ENCODE measurements at regions not wholly inside any gene's neighbourhood (a gene's known extent, or its start where the extent isn't known, plus 50 kb on each side); places are given as distances from the start of the nearest gene placed in this dataset.
"Not testable (repeated sequence)": the region's sequence is repeated elsewhere in the genome, so short reads cannot be mapped to it uniquely, and the experiment has no call there.

DNA sequence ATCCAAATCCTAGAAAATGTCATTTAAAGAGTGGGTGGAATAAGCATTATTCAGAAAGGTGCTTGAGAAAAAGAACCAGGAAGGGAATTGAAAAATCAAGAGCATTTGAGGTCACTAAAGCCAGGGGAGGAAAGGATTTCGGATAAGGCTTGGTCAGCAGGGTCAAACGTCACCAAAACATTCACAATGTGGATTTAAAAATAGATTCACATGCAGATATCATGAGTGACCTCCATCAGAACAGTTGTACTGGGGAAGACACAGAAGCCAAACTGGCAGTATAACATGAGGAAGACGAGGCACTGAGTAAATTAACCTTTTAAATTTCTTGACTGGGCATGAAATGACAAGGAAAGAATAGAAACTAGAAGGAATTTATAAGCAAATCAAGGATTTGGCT is 175.1 kb upstream of the CCDC196 start:
- no peak for DNase-seq

DNA sequence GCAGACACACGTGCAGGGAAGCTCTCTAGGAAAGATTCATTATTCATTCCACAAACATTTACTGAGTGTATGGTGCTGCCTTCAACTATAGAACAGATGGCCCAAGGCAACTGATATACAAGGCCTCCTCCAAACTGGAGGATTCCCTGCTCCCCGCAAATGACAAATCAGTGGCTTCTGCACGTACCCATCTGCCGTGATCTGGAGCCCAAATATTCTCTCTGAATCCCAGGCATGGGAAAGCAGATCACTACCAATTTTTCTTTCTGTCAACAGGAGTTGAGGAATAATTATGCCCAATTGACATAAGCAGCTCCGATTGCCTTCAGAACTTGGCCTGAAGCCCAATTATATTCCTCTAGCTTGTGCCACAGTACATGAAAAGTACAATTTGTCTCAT is 174.2 kb upstream of the CCDC196 start:
- DNase-seq, result no peak

DNA sequence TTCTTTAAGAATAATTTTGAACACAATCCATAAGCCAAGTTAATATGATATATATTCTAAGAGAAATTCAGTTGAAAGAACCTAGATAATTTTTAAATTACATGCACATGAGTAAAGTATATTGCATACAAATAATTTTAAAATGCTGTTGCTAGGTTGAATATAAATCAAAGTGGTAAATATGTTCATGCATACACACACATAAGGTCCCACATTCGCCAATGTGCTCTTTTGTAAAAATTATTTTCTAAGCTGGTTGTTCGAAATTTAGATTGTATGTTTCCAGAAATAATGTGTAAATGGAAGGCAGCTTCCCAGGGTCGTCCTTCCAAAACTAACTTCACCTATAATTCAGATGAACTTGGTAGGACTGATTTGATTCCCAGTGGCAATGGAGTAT is 173.7 kb upstream of the CCDC196 start:
- DNase-seq, result no peak

DNA sequence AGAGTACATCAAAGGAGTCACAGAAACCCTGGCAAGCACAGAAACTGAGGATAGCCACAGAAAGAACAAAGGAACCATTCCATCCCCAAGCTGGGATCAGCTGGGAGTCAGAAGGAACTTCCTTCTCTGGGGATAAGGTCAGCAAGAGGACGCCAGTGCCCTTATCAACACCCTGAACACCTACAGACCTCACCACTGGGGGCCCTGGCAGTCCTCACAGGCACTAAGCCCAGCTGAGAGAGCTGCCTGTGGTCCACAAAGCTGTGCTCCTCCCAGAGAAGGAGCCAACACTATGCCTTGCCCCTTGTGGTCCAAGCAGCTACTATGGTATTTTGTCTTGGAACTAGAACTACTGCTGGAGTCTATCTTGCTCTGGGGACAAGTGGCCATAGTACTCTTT is 171.1 kb upstream of the CCDC196 start:
- no peak for DNase-seq

DNA sequence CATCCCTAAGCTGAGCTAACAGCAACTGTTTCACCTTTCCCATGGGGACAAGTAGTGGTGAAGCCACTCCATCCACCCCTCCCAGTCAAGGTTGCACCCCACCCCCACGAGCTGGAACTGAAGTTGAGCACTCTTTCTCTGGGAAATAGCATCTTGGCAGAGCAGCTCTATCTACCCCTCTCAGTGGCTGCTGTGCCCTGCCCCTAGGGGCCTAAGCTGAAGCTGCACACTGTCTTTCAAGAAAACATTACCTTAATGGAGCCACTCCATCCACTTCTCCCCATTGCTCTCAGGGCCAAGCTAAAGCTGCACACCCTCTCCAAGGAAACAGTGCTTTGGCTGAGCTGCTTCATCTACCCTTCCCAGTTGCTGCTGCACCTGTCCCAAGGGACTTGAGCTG is 170.6 kb upstream of the CCDC196 start:
- DNase-seq, result no peak

DNA sequence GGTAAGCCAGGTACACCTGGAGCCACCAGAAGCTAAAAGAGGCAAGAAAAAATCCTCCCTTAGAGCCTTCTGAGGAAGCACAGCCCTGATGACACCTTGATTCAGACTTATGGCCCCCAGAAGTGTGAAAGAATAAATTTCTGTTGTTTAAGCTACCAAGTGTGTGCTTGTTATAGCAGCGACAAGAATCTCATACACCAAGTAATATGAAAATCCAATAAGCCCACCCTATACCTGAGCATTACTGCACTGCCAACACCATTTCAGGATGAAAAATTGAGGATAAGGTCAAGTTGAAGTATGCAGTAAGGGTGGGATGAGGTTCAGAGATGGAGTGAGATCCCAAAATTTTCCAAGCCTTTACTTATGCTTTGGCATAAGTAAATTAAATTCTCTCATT is 163.6 kb upstream of the CCDC196 start:
- DNase-seq, result no peak

DNA sequence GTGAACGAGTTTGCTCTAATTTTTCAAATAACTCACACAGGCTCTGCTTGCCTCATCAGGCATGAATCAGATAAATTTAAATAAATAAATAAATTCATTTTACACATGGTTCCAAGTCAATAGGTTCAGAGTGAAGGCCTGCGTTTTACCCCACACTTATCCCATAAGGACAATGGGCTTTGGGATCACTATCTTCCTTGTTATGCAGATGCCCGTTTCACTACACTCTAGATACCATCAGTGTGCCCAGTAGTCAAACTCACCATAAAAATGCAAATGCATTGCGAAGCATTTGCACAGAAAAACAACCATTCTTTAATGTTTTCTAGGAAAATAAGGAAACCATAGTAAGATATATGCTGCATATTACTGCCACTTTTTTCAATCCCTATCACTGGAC is 155.9 kb upstream of the CCDC196 start:
- DNase-seq, result no peak

DNA sequence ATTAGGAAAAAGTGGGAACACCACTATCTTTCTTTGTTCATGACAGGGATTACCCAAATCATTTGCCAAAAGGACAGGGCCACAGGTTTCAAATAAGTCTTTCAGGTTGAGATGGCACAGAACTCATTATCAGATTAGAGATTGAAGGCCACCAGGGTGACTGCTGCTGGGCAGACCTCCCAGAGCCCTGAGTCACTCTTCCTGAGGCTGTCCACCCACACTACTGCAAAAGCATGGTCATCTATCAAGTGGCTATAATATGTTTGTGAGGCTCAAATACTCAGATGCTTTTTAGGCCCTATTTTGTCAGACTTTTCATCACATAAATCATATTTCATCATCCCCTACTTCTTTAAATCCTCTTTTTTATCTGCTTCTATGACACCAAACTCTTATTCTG is 155.3 kb upstream of the CCDC196 start:
- no peak for DNase-seq

DNA sequence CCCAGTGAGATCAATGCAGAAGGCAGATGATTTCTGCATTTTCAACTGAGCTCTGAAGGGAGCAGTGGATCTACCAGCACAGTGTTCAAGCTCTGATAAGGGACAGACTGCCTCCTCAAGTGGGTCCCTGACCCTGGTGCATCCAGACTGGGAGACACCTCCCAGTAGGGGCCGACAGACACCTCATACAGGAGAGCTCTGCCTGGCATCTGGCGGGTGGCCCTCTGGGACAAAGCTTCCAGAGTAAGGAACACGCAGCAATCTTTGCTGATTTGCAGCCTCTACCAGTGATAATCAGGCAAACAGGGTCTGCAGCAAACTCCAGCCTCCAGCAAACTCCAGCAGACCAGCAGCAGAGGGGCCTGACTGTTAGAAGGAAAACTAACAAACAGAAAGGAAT is 152.9 kb upstream of the CCDC196 start:
- DNase-seq, result not testable (repeated sequence)

DNA sequence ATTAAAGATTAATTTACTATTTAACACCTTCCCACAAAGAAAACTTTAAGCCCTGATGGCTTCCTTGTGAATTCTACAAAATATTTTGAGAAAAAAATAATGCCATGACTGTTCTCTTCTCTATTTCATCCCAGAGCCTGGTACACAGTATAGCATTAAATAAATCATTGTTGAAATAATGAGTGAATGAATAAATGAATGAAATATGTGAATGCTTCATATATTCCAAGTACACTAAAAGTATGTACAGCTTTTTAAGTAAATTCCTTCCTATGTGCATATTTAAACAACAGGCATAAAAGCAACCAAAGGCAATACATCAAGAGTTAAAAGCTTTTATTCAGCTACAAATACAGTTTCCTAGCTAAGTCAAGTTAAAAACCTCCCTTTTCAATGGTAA is 144.9 kb upstream of the CCDC196 start:
- DNase-seq, result no peak

DNA sequence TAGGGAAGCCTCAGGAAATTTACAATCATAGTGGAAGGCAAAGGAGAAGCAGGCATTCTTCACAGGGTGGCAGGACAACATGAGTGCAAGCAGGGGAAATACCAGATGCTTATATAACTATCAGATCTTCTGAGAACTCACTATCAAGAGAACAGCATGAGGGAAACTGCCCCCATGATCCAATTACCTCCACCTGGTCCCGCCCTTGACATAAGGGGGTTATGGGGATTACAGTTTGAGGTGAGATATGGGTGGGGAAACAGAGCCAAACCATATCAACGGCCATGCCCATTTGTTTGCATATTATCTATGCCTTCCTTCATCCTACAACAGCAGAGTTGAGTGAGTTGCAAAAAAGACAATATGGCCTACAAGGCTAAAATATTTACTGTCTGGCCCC is 140.2 kb upstream of the CCDC196 start:
- no peak for DNase-seq

DNA sequence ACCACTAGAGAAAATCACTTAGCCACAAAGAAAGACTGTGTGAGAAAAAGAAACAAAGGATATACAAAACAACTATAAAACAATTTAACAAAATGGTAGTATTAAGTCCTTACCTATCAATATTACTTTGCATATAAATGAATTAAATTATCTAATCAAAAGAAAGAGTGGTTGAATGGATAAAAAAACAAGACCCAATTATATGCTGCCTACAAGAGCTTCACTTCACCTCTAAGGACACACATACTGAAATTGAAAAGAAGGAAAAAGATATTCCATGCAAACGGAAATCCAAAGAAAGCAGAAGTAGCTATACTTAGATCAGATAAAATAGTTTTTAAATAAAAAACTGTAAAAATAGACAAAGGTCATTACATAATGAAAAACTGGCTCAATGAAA is 134.9 kb upstream of the CCDC196 start:
- DNase-seq, result no peak

DNA sequence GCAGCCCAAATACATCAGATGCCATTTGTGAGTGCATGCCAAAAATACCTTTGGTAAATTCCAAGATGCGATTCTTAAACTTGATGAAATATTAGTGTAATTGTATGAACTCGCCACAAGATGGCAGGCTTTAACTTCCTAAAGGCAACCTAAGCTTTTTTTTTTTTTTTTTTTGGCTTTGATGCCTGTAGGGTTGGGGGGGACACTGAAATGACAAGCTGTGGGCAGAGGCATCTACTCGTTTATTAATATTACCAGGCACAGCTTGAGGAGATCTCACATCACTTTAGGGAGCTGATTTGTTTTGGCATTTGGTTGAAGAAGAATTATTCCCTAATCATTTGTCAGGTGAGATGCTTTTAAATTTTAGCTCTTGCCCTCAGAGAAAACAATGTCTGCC is 126.7 kb upstream of the CCDC196 start:
- DNase-seq, result peak; percentile 19 to 26

DNA sequence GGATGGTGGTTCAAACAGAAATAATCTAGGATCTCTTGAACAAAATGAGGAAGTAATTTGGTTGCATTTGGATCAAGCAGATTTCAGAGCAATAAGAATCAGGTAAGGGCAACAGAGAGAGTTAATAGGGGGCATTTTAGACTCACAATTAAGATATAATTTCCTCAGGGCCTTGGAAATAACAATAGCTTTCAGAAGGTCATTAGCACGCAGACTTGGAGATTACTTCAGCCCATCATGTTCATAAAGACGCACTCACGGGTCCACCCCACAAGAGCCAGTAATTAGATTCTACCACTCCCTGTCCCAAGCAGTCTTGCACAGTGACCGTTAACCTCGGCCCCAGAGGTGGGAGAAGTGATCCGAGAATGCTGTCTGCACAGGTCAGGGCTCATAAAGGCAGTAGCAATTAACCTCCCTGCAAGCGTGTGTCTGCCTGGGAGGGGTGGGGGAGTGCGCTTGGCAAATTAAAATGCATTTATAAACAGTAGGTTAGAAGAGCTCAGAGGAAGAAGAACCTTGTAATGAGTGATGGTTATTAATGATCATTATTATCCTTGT is 125.7 kb upstream of the CCDC196 start:
- DNase-seq, result no peak

DNA sequence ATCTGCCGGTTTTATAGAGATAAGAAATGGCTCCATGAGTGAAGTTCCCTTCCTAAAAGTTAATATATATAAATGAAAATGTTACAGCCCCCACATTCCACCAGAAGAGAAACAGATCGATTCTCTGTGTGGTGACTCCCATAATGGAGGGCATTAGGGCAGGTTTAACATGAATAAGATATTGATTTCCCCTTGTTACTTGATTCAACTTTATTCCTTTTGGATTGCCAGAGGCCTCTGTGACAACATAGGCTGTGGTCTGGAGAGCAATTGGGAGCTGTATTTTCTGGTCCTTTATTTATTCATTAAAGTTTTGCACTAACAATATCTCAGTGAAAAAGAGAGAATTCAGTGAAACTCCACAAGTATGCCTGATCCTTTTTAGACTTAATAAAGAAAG is 125.2 kb upstream of the CCDC196 start:
- no peak for DNase-seq

DNA sequence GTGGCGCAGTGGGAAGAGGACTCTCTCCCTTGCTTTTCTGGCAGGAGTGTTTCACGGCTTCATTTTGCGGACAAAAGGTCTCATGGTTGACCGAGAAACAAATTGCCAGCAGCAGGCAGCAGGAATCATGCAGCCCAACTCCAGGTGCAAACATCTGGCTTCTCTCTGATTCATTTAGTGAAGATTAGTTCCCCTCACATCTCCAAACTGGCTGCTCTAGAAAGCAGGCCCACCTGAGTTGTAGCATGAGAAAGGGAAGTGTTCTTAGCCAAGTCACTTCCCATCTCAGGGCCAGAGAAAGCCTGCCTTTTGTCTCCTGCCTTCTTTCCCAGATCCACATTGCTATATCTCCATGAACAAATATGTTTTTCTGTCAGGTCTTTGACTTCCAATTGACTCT is 120.8 kb upstream of the CCDC196 start:
- DNase-seq, result no peak

DNA sequence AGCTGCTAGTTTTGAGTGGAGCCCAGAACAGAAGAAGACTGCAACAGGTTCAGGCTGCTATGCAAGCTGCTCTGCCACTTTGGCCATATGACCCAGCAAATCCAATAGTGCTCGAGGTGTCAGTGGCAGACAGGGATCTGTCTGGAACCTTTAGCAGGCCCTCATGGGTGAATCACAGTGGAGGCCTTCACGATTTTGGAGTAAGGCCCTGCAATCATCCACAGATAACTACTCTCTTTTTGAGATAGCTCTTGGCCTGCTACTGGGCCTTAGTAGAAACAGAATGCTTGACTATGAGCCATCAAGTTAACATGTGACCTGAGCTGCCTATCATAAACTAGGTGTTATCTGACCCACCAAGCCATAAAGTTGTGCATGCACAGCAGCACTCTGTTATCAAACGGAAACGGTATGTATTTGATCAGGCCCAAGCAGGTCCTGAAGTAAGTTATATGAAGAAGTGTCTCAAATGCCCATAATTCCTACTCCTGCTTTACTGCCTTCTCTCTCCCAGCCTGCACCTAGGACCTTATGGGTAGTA is 116.9 kb upstream of the CCDC196 start:
- DNase-seq, result no peak

DNA sequence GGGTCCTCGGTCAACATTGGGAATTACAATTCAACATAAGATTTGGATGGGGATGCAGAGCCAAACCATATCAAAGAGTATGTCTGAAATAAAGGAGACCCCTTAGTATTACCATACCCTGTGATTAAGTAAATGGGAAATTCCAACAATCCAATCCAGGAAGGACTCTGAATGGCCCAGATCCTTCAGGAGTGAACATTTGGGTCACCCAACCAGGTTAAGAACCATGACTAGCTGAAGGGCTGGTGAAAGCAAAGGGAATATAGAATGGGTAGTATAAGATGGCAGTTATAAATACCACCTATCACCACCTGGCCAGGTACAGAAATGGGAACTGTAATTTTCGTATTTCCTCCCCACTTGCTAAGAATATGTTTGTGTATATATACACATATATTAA is 114.4 kb upstream of the CCDC196 start:
- no peak for DNase-seq

DNA sequence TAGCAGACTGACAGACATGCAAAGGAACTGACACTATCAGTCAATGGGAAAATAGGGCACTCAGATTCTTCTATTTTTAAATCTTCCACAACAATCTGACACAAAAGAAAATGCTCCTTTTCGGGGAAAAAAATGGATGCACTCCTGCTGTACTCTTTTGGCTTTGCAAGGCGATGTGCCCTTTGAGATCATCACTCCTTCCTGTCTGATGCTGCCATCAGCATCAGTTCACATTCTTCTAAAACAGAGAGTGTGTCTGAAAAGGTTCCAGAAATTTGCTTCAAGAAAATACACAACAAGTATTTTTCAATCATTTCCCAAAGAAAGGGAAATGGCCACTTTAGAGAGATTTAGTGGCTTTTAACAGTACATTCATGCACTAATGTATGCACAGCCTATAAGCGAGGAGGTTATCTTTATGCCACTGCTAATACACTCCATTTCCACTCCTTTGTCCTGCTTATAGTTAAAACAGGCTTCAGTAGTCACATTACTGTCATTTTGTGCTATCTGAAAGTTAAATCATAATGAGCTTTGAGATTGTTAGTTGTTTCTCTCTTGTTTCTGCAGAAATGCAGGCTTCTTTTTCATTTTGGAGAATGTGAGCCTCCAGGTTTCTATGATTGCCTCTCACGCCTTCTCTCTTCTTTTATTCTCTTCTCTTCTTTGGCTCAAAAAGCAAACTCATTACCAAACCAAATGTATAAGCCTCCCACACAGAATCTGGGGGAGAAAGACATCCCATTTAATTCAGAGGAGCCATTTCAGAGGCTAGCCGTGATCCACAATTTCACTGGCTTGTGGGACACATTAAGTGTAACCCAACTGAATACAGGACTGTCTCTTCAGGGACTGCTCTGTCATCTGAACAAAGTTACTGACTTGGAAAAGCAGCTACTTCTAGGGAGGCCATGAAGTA is 110.9 kb upstream of the CCDC196 start:
- DNase-seq, result no peak

DNA sequence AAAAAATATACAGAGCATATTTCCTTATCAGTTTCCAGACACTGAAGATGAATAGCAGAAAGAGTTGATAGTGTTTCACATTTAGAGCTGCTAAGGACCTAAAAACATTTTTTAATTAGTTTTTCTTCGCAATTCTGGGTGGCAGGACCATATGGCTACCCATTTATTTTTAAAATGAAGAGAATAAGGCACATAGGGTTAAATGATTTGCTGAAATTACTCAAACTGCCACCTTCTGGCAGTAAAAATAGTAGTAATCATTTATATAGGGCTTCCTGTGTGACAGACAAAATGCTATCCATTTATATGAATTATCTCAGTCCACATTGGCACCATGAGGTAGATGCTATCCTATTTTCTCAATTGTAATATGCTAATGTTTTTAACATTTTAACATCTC is 108.6 kb upstream of the CCDC196 start:
- no peak for DNase-seq

DNA sequence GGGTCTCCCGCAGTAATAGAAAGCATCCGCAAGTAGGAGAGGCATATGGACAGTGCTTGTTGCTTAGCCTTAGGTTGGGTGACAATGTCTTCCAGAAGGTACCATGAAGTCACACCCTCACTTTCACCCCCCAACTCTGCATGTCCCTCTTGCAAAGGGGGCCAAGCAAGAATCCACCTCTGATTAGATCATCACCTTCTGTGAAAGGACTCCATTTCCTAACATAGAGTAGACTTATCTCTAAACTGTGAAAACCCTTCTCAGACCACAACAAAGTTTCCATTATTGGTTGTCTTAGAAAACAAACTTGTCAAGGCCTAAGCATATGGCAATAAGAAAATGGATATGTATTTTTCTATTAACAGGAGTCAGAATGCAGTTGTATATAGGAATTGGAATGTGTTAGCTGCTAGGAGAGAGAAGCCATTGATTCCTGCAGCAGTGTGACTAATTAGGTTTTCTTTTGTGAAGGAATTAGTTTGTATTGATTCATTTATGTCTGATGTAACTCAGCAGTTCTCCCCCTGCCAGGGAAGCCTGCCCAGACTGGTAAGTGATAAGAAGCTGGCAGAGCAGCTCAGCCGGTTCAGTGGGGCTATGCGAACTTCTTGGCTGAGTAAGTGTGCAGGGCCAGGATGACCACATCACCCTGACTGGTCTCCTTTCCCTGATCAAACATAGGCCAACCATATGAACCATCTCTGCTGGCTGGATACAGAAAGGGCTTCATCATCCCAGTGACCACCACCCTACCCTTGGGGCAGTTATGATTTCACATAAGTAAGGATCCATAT is 107.3 kb upstream of the CCDC196 start:
- DNase-seq, result no peak

DNA sequence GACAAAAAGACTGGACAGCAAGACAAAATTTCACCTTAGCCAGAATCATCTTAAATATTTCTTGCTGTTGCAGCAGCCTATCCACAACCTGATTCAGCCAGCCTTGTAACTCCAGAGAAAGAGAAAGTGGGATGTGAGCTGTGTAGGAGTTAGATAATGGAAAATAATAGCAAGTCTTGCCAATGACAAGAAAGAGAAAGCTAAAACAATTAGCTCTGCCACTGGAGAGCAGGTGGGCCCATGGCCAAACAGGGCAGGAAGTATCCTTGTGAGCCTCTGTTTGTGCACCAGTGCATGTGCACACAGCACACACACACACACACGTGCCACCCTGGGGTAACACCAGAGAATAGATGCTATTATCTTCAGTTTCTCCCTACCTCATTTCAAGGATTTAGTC is 106.0 kb upstream of the CCDC196 start:
- no peak for DNase-seq

DNA sequence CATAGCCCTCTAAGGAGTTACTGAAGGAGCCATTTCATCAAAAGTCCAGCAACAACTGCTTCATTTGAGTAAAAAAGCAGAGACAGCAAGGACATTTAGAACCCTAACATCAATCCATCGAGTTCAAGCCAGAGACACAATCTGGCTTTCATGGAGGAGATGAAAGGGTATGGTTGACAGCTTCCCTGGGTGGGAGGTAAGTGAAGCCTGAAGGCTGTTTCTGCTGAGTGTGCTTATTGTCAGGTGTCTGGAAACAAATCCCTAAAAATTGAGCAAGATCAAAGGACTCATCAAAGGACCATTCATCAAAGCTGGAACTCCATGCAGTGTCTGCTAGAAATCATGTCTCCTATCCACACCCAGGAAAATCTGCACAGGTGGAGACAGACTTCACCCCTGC is 104.4 kb upstream of the CCDC196 start:
- DNase-seq, result no peak

DNA sequence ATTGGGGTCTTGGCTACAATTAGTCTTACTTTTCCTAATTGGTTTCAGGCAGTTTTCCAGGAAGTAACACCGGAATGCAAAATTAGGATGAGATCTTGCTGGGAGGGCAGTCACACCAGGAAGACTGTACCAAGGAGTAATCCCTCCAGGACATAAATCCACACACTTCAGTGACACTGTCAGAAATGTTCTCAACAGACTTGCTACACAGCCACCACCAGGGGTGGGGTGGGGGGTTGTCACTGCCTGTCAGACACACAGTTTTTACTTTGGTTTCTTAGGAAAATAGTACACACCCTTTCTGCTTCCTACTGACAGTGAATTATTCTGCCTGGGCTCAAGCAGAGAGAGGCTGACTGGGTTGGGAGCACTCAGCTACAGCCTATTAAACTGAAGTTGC is 102.9 kb upstream of the CCDC196 start:
- no peak for DNase-seq

Data from activated CD4-positive, alpha-beta T cell treated with anti-CD3 and anti-CD28 coated beads for 4 hours (primary cell).